HG03108 (cell line): ENCODE measurements at regions not wholly inside any gene's neighbourhood (a gene's known extent, or its start where the extent isn't known, plus 50 kb on each side); places are given as distances from the start of the nearest gene placed in this dataset.

Experiments
- ATAC-seq: cut with Tn5 transposase; IDR thresholded peaks from one replicate; pipeline ENCODE4 v1.9.1; 2021; ENCODE audit warnings: moderate library complexity; ENCODE audit not compliant: unreplicated experiment

- no peak for ATAC-seq
Measured at GRCh38 chr10:126781450-126782216, 111.1 kb upstream of the C10orf90 start.

- no peak for ATAC-seq
Measured at GRCh38 chr10:126783806-126784557, 113.5 kb upstream of the C10orf90 start.

- ATAC-seq = no peak
Measured at GRCh38 chr10:126787201-126787600, 116.7 kb upstream of the C10orf90 start.

GRCh38 chr10:126795318-126795717 is 109.9 kb upstream of the DOCK1 start:
- no peak for ATAC-seq

- ATAC-seq = no peak
Measured at GRCh38 chr10:126798649-126799048, 106.6 kb upstream of the DOCK1 start.

GRCh38 chr10:126803394-126803793 is 101.8 kb upstream of the DOCK1 start:
- no peak for ATAC-seq

- no peak for ATAC-seq
Measured at GRCh38 chr10:126804396-126804795, 100.8 kb upstream of the DOCK1 start.

- ATAC-seq = no peak
Measured at GRCh38 chr10:126806498-126806897, 98.7 kb upstream of the DOCK1 start.

- ATAC-seq = no peak
Measured at GRCh38 chr10:126806991-126807702, 98.1 kb upstream of the DOCK1 start.

GRCh38 chr10:126808103-126808502 is 97.1 kb upstream of the DOCK1 start:
- ATAC-seq = no peak

- no peak for ATAC-seq
Measured at GRCh38 chr10:126813432-126813831, 91.8 kb upstream of the DOCK1 start.

- no peak for ATAC-seq
Measured at GRCh38 chr10:126833542-126833941, 71.7 kb upstream of the DOCK1 start.

GRCh38 chr10:126836009-126836408 is 69.2 kb upstream of the DOCK1 start:
- ATAC-seq = no peak

- no peak for ATAC-seq
Measured at GRCh38 chr10:126838316-126838715, 66.9 kb upstream of the DOCK1 start.

GRCh38 chr10:126839094-126839761 is 66.0 kb upstream of the DOCK1 start:
- ATAC-seq = no peak

GRCh38 chr10:126840576-126841135 is 64.6 kb upstream of the DOCK1 start:
- no peak for ATAC-seq

- no peak for ATAC-seq
Measured at GRCh38 chr10:126841341-126841895, 63.8 kb upstream of the DOCK1 start.

GRCh38 chr10:126842356-126842755 is 62.9 kb upstream of the DOCK1 start:
- no peak for ATAC-seq

GRCh38 chr10:126842836-126843235 is 62.4 kb upstream of the DOCK1 start:
- ATAC-seq = no peak

- no peak for ATAC-seq
Measured at GRCh38 chr10:126843299-126843934, 61.8 kb upstream of the DOCK1 start.
